GM18867 (cell line): ENCODE measurements at regions not wholly inside any gene's neighbourhood (a gene's known extent, or its start where the extent isn't known, plus 50 kb on each side); places are given as distances from the start of the nearest gene placed in this dataset.

Experiments used
- ATAC-seq: cut with Tn5 transposase; IDR thresholded peaks from one replicate; pipeline ENCODE4 v1.9.1; 2021; ENCODE audit warnings: mild to moderate bottlenecking, moderate library complexity; ENCODE audit not compliant: unreplicated experiment

GRCh38 chr6:22668307-22668706 is 98.9 kb downstream of the HDGFL1 start:
- no peak for ATAC-seq

DNA sequence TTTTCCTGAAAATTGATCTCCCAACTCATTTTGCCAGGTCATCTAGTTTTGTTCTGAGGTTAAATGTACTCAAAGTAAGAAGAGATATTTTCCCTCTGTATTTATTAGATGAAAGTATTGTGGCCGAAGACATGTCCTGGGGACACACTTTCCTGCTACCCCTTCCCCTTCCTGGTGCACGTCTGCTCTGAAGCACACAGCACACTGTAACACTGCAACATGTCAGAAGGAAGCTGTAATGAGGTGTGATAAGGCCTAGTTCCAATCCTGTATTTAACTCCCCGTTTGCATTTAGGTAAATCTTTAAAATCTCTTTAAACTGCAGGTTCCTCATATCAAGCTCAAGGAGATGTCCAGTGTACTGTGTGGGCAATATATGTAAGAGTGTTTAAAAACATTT is 99.4 kb downstream of the HDGFL1 start:
- no peak for ATAC-seq

DNA sequence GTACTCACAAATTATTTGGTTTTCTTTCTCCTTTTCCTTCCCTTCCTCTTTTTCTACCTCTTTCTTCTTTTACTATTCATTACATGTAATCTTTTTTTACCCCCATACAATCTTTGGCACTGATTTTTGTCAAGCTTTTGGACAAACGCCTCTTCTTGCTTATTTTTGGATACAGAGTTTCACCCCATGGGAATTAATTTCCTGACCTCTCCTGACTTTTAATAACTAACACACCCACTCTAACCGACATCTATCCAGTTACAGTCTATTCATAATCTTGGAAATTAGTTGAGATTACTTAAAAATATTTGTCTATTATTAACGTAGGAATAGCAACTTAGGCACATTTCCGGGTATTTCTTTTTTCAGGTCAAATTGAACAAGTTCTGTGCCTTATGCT is 101.2 kb downstream of the HDGFL1 start:
- ATAC-seq: no peak

GRCh38 chr6:22673474-22673873 is 104.1 kb downstream of the HDGFL1 start:
- ATAC-seq: no peak

DNA sequence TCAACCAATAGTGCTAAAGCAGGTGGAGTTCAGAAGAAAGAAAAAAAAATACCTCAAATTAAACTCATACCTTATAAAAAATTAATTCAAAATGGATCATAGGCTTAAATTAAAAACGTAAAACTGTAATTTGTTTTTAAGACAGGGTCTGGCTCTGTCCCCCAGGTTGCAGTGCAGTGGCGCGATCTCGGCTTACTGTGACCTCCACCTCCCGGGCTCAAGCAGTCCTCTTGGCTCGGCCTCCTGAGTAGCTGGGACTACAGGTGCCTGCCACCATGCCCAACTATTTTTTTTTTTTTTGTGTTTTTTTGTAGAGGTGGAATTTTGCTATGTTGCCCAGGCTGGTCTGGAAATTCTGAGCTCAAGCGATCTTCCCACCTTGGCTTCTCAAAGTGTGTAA is 111.6 kb downstream of the HDGFL1 start:
- ATAC-seq: no peak

GRCh38 chr6:22681761-22682160 is 112.4 kb downstream of the HDGFL1 start:
- no peak for ATAC-seq

DNA sequence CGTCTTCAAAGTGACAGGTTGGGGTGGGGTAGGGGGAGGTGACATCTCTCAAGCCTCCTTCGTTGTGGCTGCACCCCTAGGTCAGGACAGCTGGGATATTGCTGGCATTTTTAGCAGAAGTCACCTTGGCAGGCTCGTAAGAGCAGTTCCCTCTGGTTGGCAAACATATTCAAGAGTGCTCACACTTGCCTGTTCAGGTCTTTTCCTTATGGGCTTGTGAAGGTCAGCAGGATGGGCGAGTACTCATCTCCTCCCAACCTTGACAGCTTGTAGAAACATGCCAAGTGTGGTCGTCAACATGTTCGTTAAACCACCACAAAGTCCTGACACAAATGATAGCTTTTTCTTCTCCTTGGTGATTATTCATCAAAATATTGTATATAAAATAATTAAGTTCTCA is 113.6 kb downstream of the HDGFL1 start:
- no peak for ATAC-seq

DNA sequence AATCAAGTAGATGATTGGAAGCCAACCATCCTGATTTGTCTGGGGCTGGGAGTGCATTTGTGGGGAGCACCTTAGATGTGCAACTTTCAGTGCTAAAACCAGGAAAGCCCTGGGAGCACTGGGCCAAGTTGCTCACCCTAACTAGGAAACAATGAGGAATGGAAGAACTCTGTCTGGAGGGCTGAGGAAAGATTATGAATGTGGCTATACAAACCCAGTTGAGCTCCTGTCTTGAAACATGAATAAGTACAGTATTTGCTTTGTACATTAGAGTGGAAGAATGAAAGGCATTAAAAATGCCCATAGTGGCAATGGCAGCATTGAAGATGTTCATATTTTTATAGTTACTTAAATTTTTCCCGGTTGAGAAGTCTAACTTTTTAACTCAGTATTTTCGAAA is 121.1 kb downstream of the HDGFL1 start:
- no peak for ATAC-seq

DNA sequence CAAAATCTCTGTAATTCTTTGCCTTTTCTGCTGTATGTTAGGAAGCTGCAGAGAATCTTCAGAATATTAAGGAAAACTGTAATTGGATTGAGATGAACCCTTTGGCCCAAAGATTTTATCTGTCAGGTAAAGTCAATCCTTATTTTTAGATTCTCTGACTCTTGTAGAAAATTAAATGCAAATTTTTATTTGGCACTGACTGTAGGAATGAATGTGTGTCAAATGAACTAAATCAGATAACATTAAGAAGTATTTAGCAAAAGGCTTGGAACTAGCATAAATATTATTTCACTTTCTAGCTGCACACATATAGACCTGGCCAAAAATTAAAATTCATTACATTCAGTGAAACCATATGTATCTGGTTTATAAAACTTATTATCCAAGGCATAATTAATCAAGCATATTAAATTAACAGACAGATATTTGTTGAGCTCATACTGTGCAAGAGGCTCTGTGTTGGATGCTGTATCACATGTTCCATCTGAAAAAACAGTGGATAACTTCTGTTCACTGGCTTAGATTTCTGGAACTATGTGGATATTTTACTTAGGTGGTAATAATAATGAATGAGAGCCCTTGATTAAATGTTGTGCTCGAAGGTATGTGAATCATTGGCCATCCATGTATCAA is 124.8 kb downstream of the HDGFL1 start:
- ATAC-seq: no peak

DNA sequence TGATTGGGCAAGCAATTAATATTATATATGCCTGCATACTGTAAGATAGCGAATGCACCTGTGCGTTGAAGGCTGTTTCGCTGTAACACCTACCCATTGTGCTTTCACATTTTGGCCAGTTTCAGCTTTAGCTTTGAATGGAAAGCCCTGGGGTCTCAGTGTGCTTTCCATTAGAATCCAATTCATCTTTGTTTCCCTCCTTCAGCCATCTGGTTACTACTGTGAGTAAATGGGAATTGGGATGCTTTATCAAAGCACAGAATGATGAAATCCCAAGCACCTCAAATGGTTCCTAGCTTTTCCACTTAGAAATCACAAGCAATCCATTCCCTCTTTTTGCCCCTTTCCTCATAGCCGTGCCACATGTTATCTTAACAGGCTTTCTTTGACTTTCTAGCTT is 127.1 kb downstream of the HDGFL1 start:
- no peak for ATAC-seq

GRCh38 chr6:22697306-22697705 is 127.9 kb downstream of the HDGFL1 start:
- ATAC-seq: no peak

DNA sequence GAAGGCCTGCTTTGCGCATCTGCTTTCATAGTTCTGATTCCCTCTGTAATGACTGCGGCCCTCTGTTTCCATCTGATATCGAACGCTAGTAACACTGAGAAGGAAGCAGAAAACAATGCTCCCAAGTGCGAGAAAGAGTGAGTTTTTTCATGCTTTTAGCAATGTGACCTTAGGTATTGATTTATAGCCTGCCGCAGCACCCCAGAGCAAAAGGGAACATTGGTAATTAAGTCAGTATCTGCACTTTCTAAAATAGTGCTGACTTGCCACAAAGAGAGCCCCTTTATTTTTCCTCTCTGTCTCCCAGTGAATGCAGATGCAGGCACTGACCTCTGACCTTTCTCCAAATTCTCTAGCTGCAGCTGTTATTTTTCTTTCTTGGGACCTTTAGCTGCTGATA is 129.8 kb downstream of the HDGFL1 start:
- ATAC-seq: no peak

DNA sequence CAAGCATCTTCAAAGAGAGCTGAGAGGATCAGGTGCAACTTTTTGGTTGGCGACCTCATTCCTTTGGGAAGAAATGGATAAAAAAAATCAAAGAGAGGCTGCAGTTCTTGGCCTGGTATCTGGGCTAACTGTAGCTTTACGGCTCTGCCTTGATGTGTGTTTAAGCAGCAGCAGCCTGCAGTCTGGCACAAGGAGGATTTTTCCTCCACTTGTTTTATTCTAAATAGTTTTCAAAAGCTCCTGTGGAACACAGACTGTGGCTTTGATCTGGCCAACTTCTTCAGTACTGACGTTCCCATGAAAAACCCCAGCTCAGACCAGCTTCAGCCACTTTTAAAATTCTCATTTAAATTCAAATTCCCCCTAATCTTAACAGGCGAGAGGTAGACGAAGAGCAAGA is 137.3 kb downstream of the HDGFL1 start:
- ATAC-seq: no peak

- ATAC-seq: no peak
These were observed 139.1 kb downstream of the HDGFL1 start for GRCh38 chr6:22708469-22708868.

- ATAC-seq: no peak
These were observed 140.4 kb downstream of the HDGFL1 start for GRCh38 chr6:22709803-22710202.

DNA sequence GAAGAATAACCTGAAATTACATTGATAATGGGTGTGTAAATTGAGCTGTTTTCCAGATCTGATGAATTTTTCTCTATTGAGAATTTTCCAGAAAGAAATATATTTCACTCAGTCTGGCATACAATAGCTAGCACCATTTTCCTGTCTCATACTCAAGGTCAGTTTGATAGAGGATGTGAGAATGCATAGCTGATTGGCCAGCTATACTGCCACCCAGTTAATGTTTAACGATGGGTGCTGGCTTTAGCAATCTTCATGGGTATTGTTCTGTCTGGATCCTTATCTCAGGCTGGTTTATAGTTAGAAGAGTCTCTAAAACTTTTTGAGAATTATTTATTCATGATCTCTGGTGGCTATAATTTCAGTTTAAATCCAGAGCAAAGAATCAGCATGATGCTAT is 147.4 kb downstream of the HDGFL1 start:
- ATAC-seq: no peak

DNA sequence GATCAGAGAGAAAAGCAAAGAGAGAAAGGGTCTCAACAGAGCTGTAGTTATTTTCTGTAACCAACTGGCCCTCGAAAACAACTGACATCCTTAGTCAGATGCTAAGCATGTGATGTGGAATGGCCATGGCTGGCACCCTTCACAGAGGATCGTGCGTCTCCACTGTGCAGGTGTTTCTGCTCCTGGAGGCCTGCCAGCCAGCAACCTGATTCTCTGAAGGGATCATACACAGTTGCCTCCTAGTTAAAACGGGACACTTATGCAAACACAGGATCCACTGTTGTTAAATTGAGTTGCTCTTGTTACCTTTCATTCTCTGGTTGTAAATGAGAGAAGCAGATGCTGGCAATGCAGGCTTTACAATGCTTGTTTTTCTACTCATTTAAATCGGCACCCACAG is 148.5 kb downstream of the HDGFL1 start:
- no peak for ATAC-seq

- ATAC-seq: no peak
These were observed 153.5 kb downstream of the HDGFL1 start for GRCh38 chr6:22722913-22723312.

- no peak for ATAC-seq
These were observed 157.6 kb downstream of the HDGFL1 start for GRCh38 chr6:22726966-22727365.

GRCh38 chr6:22727710-22728109 is 158.3 kb downstream of the HDGFL1 start:
- no peak for ATAC-seq

DNA sequence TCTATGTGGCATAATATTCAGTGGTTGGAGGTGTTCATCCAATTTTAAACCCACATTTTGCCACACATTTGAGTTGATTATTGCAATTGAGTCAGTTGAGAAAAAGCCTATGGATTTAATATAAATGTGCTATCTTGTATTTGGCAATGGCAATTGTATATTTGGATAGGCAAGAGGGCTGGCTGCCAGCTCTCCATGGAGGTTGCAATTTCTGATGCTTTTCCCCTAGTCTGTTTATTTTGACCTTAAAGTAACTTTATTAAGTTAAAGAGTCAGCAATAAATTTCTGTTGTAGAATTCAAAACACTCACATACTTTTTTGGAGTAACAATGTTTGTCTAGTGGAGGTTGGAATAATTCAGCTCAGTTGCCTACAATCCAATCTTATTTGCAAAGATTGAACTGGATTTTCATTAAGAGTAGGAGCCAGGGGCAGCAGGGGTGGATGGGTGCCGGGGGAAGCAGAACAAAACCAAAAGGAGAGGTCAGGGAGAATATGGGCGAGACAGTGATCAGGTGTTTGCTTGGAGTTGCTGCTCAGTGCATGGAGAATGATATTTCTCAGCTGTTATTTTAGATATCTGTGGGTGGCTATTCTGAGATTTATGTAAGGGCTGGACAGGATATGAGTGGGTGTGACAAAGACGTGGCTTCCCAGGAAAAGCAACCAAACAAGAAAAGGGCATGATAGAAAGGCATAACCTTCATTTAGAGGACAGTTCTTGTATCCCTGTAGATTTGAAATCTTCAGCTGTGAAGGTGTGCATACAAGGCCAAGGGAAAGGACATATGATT is 163.0 kb downstream of the HDGFL1 start:
- no peak for ATAC-seq

DNA sequence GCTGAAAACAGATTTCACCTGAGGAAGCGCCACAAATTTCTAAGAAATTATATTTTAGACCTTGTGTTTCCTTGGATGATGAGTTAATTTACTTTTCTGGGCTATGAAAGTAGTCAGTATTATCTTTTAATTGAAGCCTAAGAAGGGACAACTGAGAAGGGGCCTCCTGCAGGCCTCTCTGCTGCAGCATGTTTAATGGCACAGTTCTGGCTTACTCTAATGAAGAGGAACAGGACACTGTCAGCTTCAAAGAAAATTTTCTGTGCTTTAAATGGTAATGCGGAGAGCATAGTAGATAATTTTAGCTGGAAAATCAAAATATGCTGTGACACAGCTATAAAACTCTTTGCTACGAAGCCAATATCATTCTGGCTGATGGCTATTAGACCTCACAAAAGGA is 167.4 kb downstream of the HDGFL1 start:
- ATAC-seq: no peak

DNA sequence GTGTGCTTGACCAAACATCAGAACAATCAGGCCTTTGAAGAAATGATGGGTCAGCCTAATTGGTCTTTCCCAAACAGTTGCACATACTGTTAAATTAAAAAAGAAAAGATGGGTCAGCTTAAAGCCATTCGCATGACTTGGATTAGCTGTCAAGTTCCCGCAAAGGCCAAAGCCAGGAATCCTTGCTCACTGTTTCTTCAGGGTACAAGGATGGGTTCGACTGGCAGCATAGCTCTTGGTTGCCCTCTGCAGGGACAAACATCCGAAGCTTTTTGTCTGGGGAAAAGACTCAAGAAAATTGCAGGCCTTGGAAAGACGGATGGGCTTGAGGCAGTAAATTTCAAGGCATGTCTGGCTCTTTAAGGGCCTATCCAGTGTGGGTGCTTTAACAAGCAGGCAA is 168.0 kb downstream of the HDGFL1 start:
- ATAC-seq: no peak
